Activated CD4-positive, CD25-positive, alpha-beta regulatory T cell treated with anti-CD3 and anti-CD28 coated beads, Interleukin-2, amount 50 U/mL, for 24 hours (primary cell): ENCODE measurements at regions not wholly inside any gene's neighbourhood (a gene's known extent, or its start where the extent isn't known, plus 50 kb on each side); places are given as distances from the start of the nearest gene placed in this dataset.

ENCODE experiments used
- ATAC-seq, 2 donors: fragments of 150-1000 bp; cut with Tn5 transposase; one replicate each; pipeline ENCODE4 v1.10.0; 2021; ENCODE audit warnings: mild to moderate bottlenecking in 1 of 2, moderate library complexity in 1 of 2

GRCh38 chr9:115261656-115262081, 143.7 kb upstream of the TNC start:
- ATAC-seq, result no peak

- no peak for ATAC-seq
Observed at GRCh38 chr9:115262477-115262876, 144.5 kb upstream of the TNC start.

GRCh38 chr9:115262952-115263351, 145.0 kb upstream of the TNC start:
- ATAC-seq, result no peak

- ATAC-seq, result no peak
Observed at GRCh38 chr9:115263371-115264075, 145.6 kb upstream of the TNC start.

GRCh38 chr9:115264313-115264712, 146.4 kb upstream of the TNC start:
- ATAC-seq, result no peak

GRCh38 chr9:115267790-115268189, 149.8 kb upstream of the TNC start:
- ATAC-seq, result no peak

GRCh38 chr9:115275753-115276152, 157.8 kb upstream of the TNC start:
- no peak for ATAC-seq

- no peak for ATAC-seq
Observed at GRCh38 chr9:115276621-115277020, 158.7 kb upstream of the TNC start.

GRCh38 chr9:115277301-115277700, 159.3 kb upstream of the TNC start:
- ATAC-seq, result no peak

GRCh38 chr9:115278326-115279035, 160.5 kb upstream of the TNC start:
- ATAC-seq, result no peak

- no peak for ATAC-seq
Observed at GRCh38 chr9:115283395-115283794, 165.4 kb upstream of the TNC start.

GRCh38 chr9:115285836-115286235, 167.9 kb upstream of the TNC start:
- no peak for ATAC-seq

- ATAC-seq, result no peak
Observed at GRCh38 chr9:115286411-115286810, 168.5 kb upstream of the TNC start.

GRCh38 chr9:115289757-115290208, 171.8 kb upstream of the TNC start:
- ATAC-seq, result no peak

- no peak for ATAC-seq
Observed at GRCh38 chr9:115291841-115292240, 173.9 kb upstream of the TNC start.

- ATAC-seq, result no peak
Observed at GRCh38 chr9:115292584-115293279, 174.8 kb upstream of the TNC start.

GRCh38 chr9:115295734-115296133, 177.8 kb upstream of the TNC start:
- no peak for ATAC-seq

- no peak for ATAC-seq
Observed at GRCh38 chr9:115296831-115297565, 179.0 kb upstream of the TNC start.

GRCh38 chr9:115300116-115300515, 182.2 kb upstream of the TNC start:
- ATAC-seq, result no peak

GRCh38 chr9:115300874-115301273, 182.9 kb upstream of the TNC start:
- no peak for ATAC-seq

- no peak for ATAC-seq
Observed at GRCh38 chr9:115301581-115301980, 183.6 kb upstream of the TNC start.

- no peak for ATAC-seq
Observed at GRCh38 chr9:115305543-115305942, 187.6 kb upstream of the TNC start.

GRCh38 chr9:115306865-115307264, 188.9 kb upstream of the TNC start:
- ATAC-seq, result no peak
